H1 (cell line): ENCODE measurements at regions not wholly inside any gene's neighbourhood (a gene's known extent, or its start where the extent isn't known, plus 50 kb on each side); places are given as distances from the start of the nearest gene placed in this dataset.

Experiments used
- CTCF ChIA-PET: fragments of 300-600 bp; sonication (Branson Sonifier 250); formaldehyde crosslinking; loops from one replicate; lab custom pipeline; 2021; ENCODE audit not compliant: partially characterized antibody; lab: Charles Lee
- POLR2A ChIA-PET: fragments of 300-600 bp; sonication (Branson Sonifier 250); formaldehyde crosslinking; loops from one replicate; lab custom pipeline; 2021; ENCODE audit warnings: inconsistent platforms; ENCODE audit not compliant: partially characterized antibody; lab: Charles Lee
- DNase-seq, 2 experiments: peaks; one replicate each; pipeline versions ENCODE4 v3.0.0 to v3.0.0-alpha.2; 2010 to 2022; ENCODE audit warnings: low spot score in 2 of 2, low read depth in 1 of 2, mixed read lengths in 1 of 2
- FAIRE-seq: peaks from 2 replicates; lab custom pipeline; 2011; peaks lifted over from hg19 to GRCh38; lab: Jason Lieb, UNC
- H2AFZ ChIP-seq: 2 replicates; pipeline ENCODE4 v1.8.1; 2012; ENCODE audit warnings: low read length, inconsistent platforms
- H2AK5ac ChIP-seq: 2 replicates; pipeline ENCODE4 v1.6.1; 2013; ENCODE audit warnings: low read depth, low read length
- H2BK120ac ChIP-seq: replicated peaks from 2 replicates; pipeline ENCODE3; 2013; ENCODE audit warnings: low read depth, low read length, inconsistent platforms
- H2BK12ac ChIP-seq: 2 replicates; pipeline ENCODE4 v1.6.1; 2013; ENCODE audit warnings: low read depth, low read length
- H2BK15ac ChIP-seq: 2 replicates; pipeline ENCODE4 v1.6.1; 2013; ENCODE audit warnings: low read length
- H2BK20ac ChIP-seq: 2 replicates; pipeline ENCODE4 v1.6.1; 2013; ENCODE audit warnings: low read length
- H2BK5ac ChIP-seq: 2 replicates; pipeline ENCODE4 v1.6.1; 2013; ENCODE audit warnings: low read depth, low read length
- H3K14ac ChIP-seq: 2 replicates; pipeline ENCODE4 v1.6.1; 2013; ENCODE audit warnings: inconsistent platforms; ENCODE audit not compliant: insufficient read length
- H3K18ac ChIP-seq: 2 replicates; pipeline ENCODE4 v1.6.1; 2013; ENCODE audit warnings: low read length; ENCODE audit errors: extremely low read depth
- H3K23ac ChIP-seq: 2 replicates; pipeline ENCODE4 v1.6.1; 2013; ENCODE audit warnings: inconsistent platforms; ENCODE audit not compliant: insufficient read length
- H3K23me2 ChIP-seq: 2 replicates; pipeline ENCODE4 v1.6.1; 2013; ENCODE audit warnings: low read depth, low read length
- H3K27ac ChIP-seq: 2 replicates; pipeline ENCODE4 v1.6.1; 2011; ENCODE audit warnings: low read depth, low read length, inconsistent platforms
- H3K27me3 ChIP-seq, 4 experiments: replicated peaks in 1 of 4; 1 replicate in 1 of 4; 2 replicates in 3 of 4; pipeline versions ENCODE4 v1.6.1 to v1.8.1; 2011 to 2013; ENCODE audit warnings: low read length in 3 of 4, mild to moderate bottlenecking in 3 of 4, inconsistent platforms in 2 of 4, mixed read lengths in 2 of 4, moderate library complexity in 1 of 4; ENCODE audit not compliant: control insufficient read depth in 3 of 4, insufficient read depth in 3 of 4; ENCODE audit errors: extremely low read depth in 1 of 4
- H3K36me3 ChIP-seq, 4 experiments: 2 replicates each; pipeline versions ENCODE4 v1.6.1 to v1.8.1; 2011 to 2013; ENCODE audit warnings: mild to moderate bottlenecking in 4 of 4, low read length in 3 of 4, moderate library complexity in 2 of 4, control low read depth in 1 of 4, inconsistent platforms in 1 of 4; ENCODE audit not compliant: insufficient read depth in 4 of 4, control insufficient read depth in 2 of 4
- H3K4ac ChIP-seq: replicated peaks from 2 replicates; pipeline ENCODE3; 2013; ENCODE audit warnings: low read length, low read depth, mixed read lengths, inconsistent platforms; ENCODE audit not compliant: insufficient read length
- H3K4me1 ChIP-seq, 4 experiments: replicated peaks in 1 of 4; 1 replicate in 1 of 4; 2 replicates in 3 of 4; pipeline versions ENCODE4 v1.6.1 to v1.8.1; 2011 to 2013; ENCODE audit warnings: low read length in 3 of 4, inconsistent platforms in 2 of 4, mixed read lengths in 1 of 4; ENCODE audit not compliant: insufficient read depth in 4 of 4, control insufficient read depth in 3 of 4
- H3K4me2 ChIP-seq, 2 experiments: 2 replicates each; pipeline versions ENCODE4 v1.6.1 to v1.8.1; 2011 to 2013; ENCODE audit warnings: low read depth in 2 of 2, low read length in 2 of 2, control low read depth in 1 of 2, inconsistent platforms in 1 of 2, mild to moderate bottlenecking in 1 of 2; ENCODE audit not compliant: insufficient read depth in 1 of 2
- H3K4me3 ChIP-seq, 4 experiments: fragments of 200-600, 300-600 bp in 1 of 4; sonication (generic), shearing (Covaris generic), sonication (Bioruptor Twin) in 1 of 4; 2 replicates each; pipeline versions ENCODE4 v1.5.1 to v1.8.1; 2011 to 2016; ENCODE audit warnings: low read length in 4 of 4, low read depth in 3 of 4, control low read depth in 2 of 4, inconsistent platforms in 2 of 4, mild to moderate bottlenecking in 2 of 4, mixed read lengths in 1 of 4, moderate library complexity in 1 of 4; ENCODE audit not compliant: insufficient read depth in 2 of 4; ENCODE audit errors: extremely low read depth in 1 of 4
- H3K56ac ChIP-seq: replicated peaks from 2 replicates; pipeline ENCODE3; 2013; ENCODE audit warnings: low read depth, mild to moderate bottlenecking, mixed read lengths, low read length, inconsistent platforms; ENCODE audit not compliant: insufficient read length
- H3K79me1 ChIP-seq: 2 replicates; pipeline ENCODE4 v1.6.1; 2013; ENCODE audit warnings: low read depth, low read length, control low read depth
- H3K79me2 ChIP-seq, 2 experiments: 2 replicates each; pipeline versions ENCODE4 v1.6.1 to v1.8.1; 2012 to 2013; ENCODE audit warnings: low read length in 2 of 2, mild to moderate bottlenecking in 2 of 2, inconsistent platforms in 1 of 2; ENCODE audit not compliant: insufficient read depth in 2 of 2, control insufficient read depth in 1 of 2
- H3K9ac ChIP-seq, 4 experiments: replicated peaks in 1 of 4; 1 replicate in 1 of 4; 2 replicates in 3 of 4; pipeline versions ENCODE4 v1.6.1 to v1.8.1; 2011 to 2013; ENCODE audit warnings: low read depth in 3 of 4, low read length in 3 of 4, control low read depth in 2 of 4, mild to moderate bottlenecking in 2 of 4, moderate library complexity in 2 of 4, inconsistent platforms in 1 of 4; ENCODE audit errors: extremely low read depth in 1 of 4
- H3K9me3 ChIP-seq, 2 experiments: 2 replicates each; pipeline versions ENCODE4 v1.6.1 to v1.8.1; 2012 to 2013; ENCODE audit warnings: mild to moderate bottlenecking in 2 of 2, moderate library complexity in 2 of 2, control low read depth in 1 of 2, inconsistent platforms in 1 of 2, low read depth in 1 of 2, low read length in 1 of 2, mixed read lengths in 1 of 2; ENCODE audit not compliant: insufficient read depth in 2 of 2
- H4K20me1 ChIP-seq, 2 experiments: replicated peaks in 1 of 2; 2 replicates each; pipeline versions ENCODE3 to v1.8.1; 2011 to 2013; ENCODE audit warnings: inconsistent platforms in 2 of 2, low read length in 2 of 2, mild to moderate bottlenecking in 1 of 2; ENCODE audit not compliant: insufficient read depth in 2 of 2, control insufficient read depth in 1 of 2
- H4K5ac ChIP-seq: 2 replicates; pipeline ENCODE4 v1.6.1; 2013; ENCODE audit warnings: low read length, low read depth, mixed read lengths, inconsistent platforms; ENCODE audit not compliant: insufficient read length
- H4K8ac ChIP-seq: 2 replicates; pipeline ENCODE4 v1.8.0; 2013; ENCODE audit warnings: mild to moderate bottlenecking, moderate library complexity, low read length, inconsistent platforms; ENCODE audit not compliant: insufficient read depth; ENCODE audit errors: extremely low read depth
- H4K91ac ChIP-seq: replicated peaks from 2 replicates; pipeline ENCODE3; 2013; ENCODE audit warnings: low read length, mixed read lengths, inconsistent platforms; ENCODE audit not compliant: insufficient read length
- ASH2L ChIP-seq: fragments of 200-600, 300-600 bp; sonication (generic); IDR thresholded peaks from one replicate; pipeline ENCODE4 v1.7.1; 2017; ENCODE audit warnings: low read length
- FOSL1 ChIP-seq: IDR thresholded peaks from 2 replicates; pipeline ENCODE4 v1.6.1; 2011; ENCODE audit warnings: mild to moderate bottlenecking, low read depth, low read length, moderate library complexity; ENCODE audit not compliant: insufficient read depth
- KDM5A ChIP-seq: fragments of 200-600 bp; IDR thresholded peaks from 2 replicates; pipeline ENCODE4 v1.7.1; 2012; ENCODE audit warnings: mild to moderate bottlenecking, low read length, inconsistent platforms, mixed read lengths
- POLR2AphosphoS5 ChIP-seq: IDR thresholded peaks from 2 replicates; pipeline ENCODE4 v1.6.1; 2011; ENCODE audit warnings: low read depth, low read length
- SP1 ChIP-seq: IDR thresholded peaks from 2 replicates; pipeline ENCODE4 v1.6.1; 2011; ENCODE audit warnings: low read depth, low read length
- WGBS, 2 experiments: shearing (Covaris generic) in 1 of 2; methylation state at CpG; one replicate each; pipeline versions ENCODE4 v1.1.6 to v1.1.7; 2013 to 2015; ENCODE audit warnings: low lambda C conversion rate in 2 of 2, mixed read lengths in 2 of 2, inconsistent platforms in 1 of 2, low coverage in 1 of 2, missing lambda C conversion rate in 1 of 2; ENCODE audit not compliant: insufficient replicate concordance in 2 of 2, insufficient coverage in 1 of 2, insufficient read length in 1 of 2; ENCODE audit errors: extremely low coverage in 1 of 2, missing lambda C conversion rate in 1 of 2; 5-methylcytosine and 5-hydroxymethylcytosine counted together

- no peak overlapping the region; a peak in 1 of 8 replicates for H3K4me3 ChIP-seq
- H3K23me2 ChIP-seq: no peaks in the 10 kb centered on the region
- no peaks in the 10 kb centered on the region for H3K79me2 ChIP-seq
- H3K4ac ChIP-seq: no peak overlapping the region
- no peak overlapping the region for H3K18ac ChIP-seq
- H3K9me3 ChIP-seq: no peaks in the 10 kb centered on the region
- no peak overlapping the region for H2BK15ac ChIP-seq
- H3K36me3 ChIP-seq: no peaks in the 10 kb centered on the region
- H3K9ac ChIP-seq: no peak overlapping the region; a peak in 1 of 7 replicates
- peak; percentile 42 for FAIRE-seq
- TF ChIP-seq POLR2AphosphoS5 (no peak), ASH2L (peak; percentile 52), FOSL1 (no peak), SP1 (0 out of 2 replicates have a peak, but pooled peaks have one; percentile 28), KDM5A (no peak)
- TF ChIP-seq, all 59 proteins: peak for 2
- H2BK20ac ChIP-seq: no peak overlapping the region
- no peak overlapping the region for H2BK12ac ChIP-seq
- no peak overlapping the region for H4K91ac ChIP-seq
- H3K79me1 ChIP-seq: no peaks in the 10 kb centered on the region
- H3K27ac ChIP-seq: peak overlapping the region; percentile 63; the same call in 1 of the 2 replicates
- H4K5ac ChIP-seq: peak overlapping the region; percentile 69
- H3K4me2 ChIP-seq: peak overlapping the region in 1 of 2 experiments; percentile 24; a peak in 1 of 4 replicates
- WGBS, 2 experiments: 70% methylated on average over 4 of the region's 4 CpGs; no CpG with 5 or more reads in 1 of the 2 experiments
- H4K8ac ChIP-seq: no peak overlapping the region
- no peak overlapping the region for H3K14ac ChIP-seq
- H2AFZ ChIP-seq: 0 out of 2 replicates have a peak overlapping the region, but pooled peaks have one; percentile 6
- no peaks in the 10 kb centered on the region for H4K20me1 ChIP-seq
- CTCF ChIA-PET: no interaction called here
- H3K23ac ChIP-seq: no peak overlapping the region
- H3K56ac ChIP-seq: peak overlapping the region; percentile 12
- no peak overlapping the region for H2BK120ac ChIP-seq
- no peak overlapping the region; the same call in 1 of the 2 replicates for H2BK5ac ChIP-seq
- POLR2A ChIA-PET: no interaction called here
- H2AK5ac ChIP-seq: no peak overlapping the region
- DNase-seq: no peak
- peaks cover 3 to 9% (median 7%) of the 10 kb centered on the region in 4 experiments for H3K4me1 ChIP-seq
- H3K27me3 ChIP-seq: no peaks in the 10 kb centered on the region
Observed at GRCh38 chr7:28889290-28889689, 68.8 kb downstream of the TRIL start.
